Breast epithelium (tissue), 4 donors: ENCODE measurements at regions not wholly inside any gene's neighbourhood (a gene's known extent, or its start where the extent isn't known, plus 50 kb on each side); places are given as distances from the start of the nearest gene placed in this dataset.

Experiments used
- DNase-seq, 2 donors: peaks; one replicate each; pipeline ENCODE4 v3.0.0-alpha.2; 2019; ENCODE audit warnings: low spot score in 2 of 2
- H3K27ac ChIP-seq, 2 donors: fragments of 200-600 bp; sonication (generic) in 1 of 2; one replicate each; pipeline ENCODE4 v1.5.1; 2016 to 2019; ENCODE audit warnings: mild to moderate bottlenecking in 1 of 2
- H3K27me3 ChIP-seq, 2 donors: fragments of 200-600 bp; sonication (generic) in 1 of 2; one replicate each; pipeline versions ENCODE4 v1.5.1 to v1.6.0; 2017 to 2019; ENCODE audit warnings: control low read depth in 1 of 2, mild to moderate bottlenecking in 1 of 2
- H3K36me3 ChIP-seq: fragments of 200-600 bp; one replicate; pipeline ENCODE4 v1.5.1; 2019
- H3K4me1 ChIP-seq, 2 donors: fragments of 200-600 bp; sonication (generic); one replicate each; pipeline ENCODE4 v1.5.1; 2016 to 2019; ENCODE audit warnings: control low read depth in 1 of 2
- H3K4me3 ChIP-seq, 3 donors: fragments of 200-600 bp; sonication (generic); 1 replicate in 2 of 3; 2 replicates in 1 of 3; pipeline ENCODE4 v1.5.1; 2016 to 2019; ENCODE audit warnings: mild to moderate bottlenecking in 3 of 3, moderate library complexity in 2 of 3
- H3K9me3 ChIP-seq, 2 donors: fragments of 200-600 bp; sonication (generic) in 1 of 2; one replicate each; pipeline ENCODE4 v1.5.1; 2016 to 2019; ENCODE audit warnings: control low read depth in 1 of 2
- CTCF ChIP-seq, 3 donors: fragments of 450-650 bp; IDR thresholded peaks; one replicate each; pipeline ENCODE4 v1.5.1; 2016 to 2017; ENCODE audit warnings: antibody characterized with exemption in 3 of 3, mild to moderate bottlenecking in 3 of 3, moderate library complexity in 3 of 3
- POLR2A ChIP-seq: fragments of 450-650 bp; IDR thresholded peaks from one replicate; pipeline ENCODE4 v1.6.1; 2016; ENCODE audit warnings: antibody characterized with exemption, mild to moderate bottlenecking, moderate library complexity
- POLR2AphosphoS5 ChIP-seq, 3 donors: sonication (generic); formaldehyde crosslinking; IDR thresholded peaks; one replicate each; pipeline ENCODE4 v1.6.1; 2017; ENCODE audit warnings: antibody characterized with exemption in 3 of 3
- intact Hi-C: fragments of 100-400 bp; cut with DNase I; formaldehyde crosslinking; loops from one replicate; pipeline ENCODE4 v1.15.1; 2023; ENCODE audit warnings: low total_unique reads

GRCh38 chr12:63038713-63039100 is 103.8 kb upstream of the PPM1H start:
- Histone ChIP-seq H3K36me3 (no peaks in the 10 kb centered on the region), H3K4me3 (no peak overlapping the region), H3K27me3 (no peaks in the 10 kb centered on the region), H3K4me1 (no peaks in the 10 kb centered on the region), H3K27ac (no peak overlapping the region), H3K9me3 (no peaks in the 10 kb centered on the region)
- no peak for DNase-seq
- intact Hi-C loops = no loop called here
- TF ChIP-seq POLR2AphosphoS5 (IDR thresholded peaks at IDR 0.05) = no peak
- TF ChIP-seq CTCF (IDR thresholded peaks at IDR 0.05) = no peak
- no peak for TF ChIP-seq POLR2A

- Histone ChIP-seq H3K4me3 (no peak overlapping the region), H3K9me3 (no peaks in the 10 kb centered on the region), H3K27me3 (no peaks in the 10 kb centered on the region), H3K36me3 (no peaks in the 10 kb centered on the region), H3K27ac (no peak overlapping the region), H3K4me1 (no peaks in the 10 kb centered on the region)
- DNase-seq = no peak
- intact Hi-C loops = no loop called here
- TF ChIP-seq POLR2A (no peak), CTCF (IDR thresholded peaks at IDR 0.05) (no peak), POLR2AphosphoS5 (IDR thresholded peaks at IDR 0.05) (no peak)
These were observed 103.1 kb upstream of the PPM1H start for GRCh38 chr12:63037746-63038712.

- no peak for DNase-seq
- Histone ChIP-seq H3K4me3 (no peak overlapping the region), H3K27ac (no peak overlapping the region), H3K36me3 (no peaks in the 10 kb centered on the region), H3K9me3 (no peaks in the 10 kb centered on the region), H3K27me3 (no peaks in the 10 kb centered on the region), H3K4me1 (no peaks in the 10 kb centered on the region)
- TF ChIP-seq POLR2AphosphoS5 (IDR thresholded peaks at IDR 0.05) (no peak), CTCF (IDR thresholded peaks at IDR 0.05) (no peak), POLR2A (no peak)
- intact Hi-C loops = no loop called here
These were observed 102.0 kb upstream of the PPM1H start for GRCh38 chr12:63036974-63037335.

- Histone ChIP-seq H3K4me1 (no peaks in the 10 kb centered on the region), H3K9me3 (no peaks in the 10 kb centered on the region), H3K4me3 (no peak overlapping the region), H3K36me3 (no peaks in the 10 kb centered on the region), H3K27me3 (no peaks in the 10 kb centered on the region), H3K27ac (no peak overlapping the region)
- DNase-seq = no peak
- TF ChIP-seq POLR2AphosphoS5 (IDR thresholded peaks at IDR 0.05) = no peak
- no peak for TF ChIP-seq CTCF (IDR thresholded peaks at IDR 0.05)
- no peak for TF ChIP-seq POLR2A
- intact Hi-C loops = no loop called here
These were observed 101.4 kb upstream of the PPM1H start for GRCh38 chr12:63036216-63036973.

- Histone ChIP-seq H3K36me3 (no peaks in the 10 kb centered on the region), H3K4me3 (no peak overlapping the region), H3K9me3 (no peaks in the 10 kb centered on the region), H3K27ac (no peak overlapping the region), H3K4me1 (no peaks in the 10 kb centered on the region), H3K27me3 (no peaks in the 10 kb centered on the region)
- no peak for DNase-seq
- no peak for TF ChIP-seq POLR2A
- intact Hi-C loops = no loop called here
These were observed 99.7 kb upstream of the PPM1H start for GRCh38 chr12:63034601-63035000.
